HT-29 (cell line): ENCODE measurements at regions not wholly inside any gene's neighbourhood (a gene's known extent, or its start where the extent isn't known, plus 50 kb on each side); places are given as distances from the start of the nearest gene placed in this dataset.

ENCODE experiments used
- DNase-seq: peaks from one replicate; pipeline ENCODE4 v3.0.0-alpha.2; 2015; ENCODE audit warnings: low spot score

- peak; percentile 69 for DNase-seq
These were observed 412.8 kb downstream of the ZNF536 start for GRCh38 chr19:30784850-30785457.

- no peak for DNase-seq
These were observed 411.8 kb downstream of the ZNF536 start for GRCh38 chr19:30783936-30784335.

GRCh38 chr19:30783212-30783611 is 411.0 kb downstream of the ZNF536 start:
- no peak for DNase-seq

GRCh38 chr19:30781519-30781918 is 409.3 kb downstream of the ZNF536 start:
- no peak for DNase-seq

GRCh38 chr19:30781047-30781446 is 408.9 kb downstream of the ZNF536 start:
- no peak for DNase-seq

- no peak for DNase-seq
These were observed 408.3 kb downstream of the ZNF536 start for GRCh38 chr19:30780456-30780855.

GRCh38 chr19:30780032-30780431 is 407.8 kb downstream of the ZNF536 start:
- no peak for DNase-seq

- DNase-seq = no peak
These were observed 407.0 kb downstream of the ZNF536 start for GRCh38 chr19:30778961-30779715.

- no peak for DNase-seq
These were observed 405.9 kb downstream of the ZNF536 start for GRCh38 chr19:30778061-30778460.

GRCh38 chr19:30775956-30776355 is 403.8 kb downstream of the ZNF536 start:
- no peak for DNase-seq

GRCh38 chr19:30774252-30774766 is 402.1 kb downstream of the ZNF536 start:
- DNase-seq = no peak

GRCh38 chr19:30762651-30763050 is 390.5 kb downstream of the ZNF536 start:
- no peak for DNase-seq

- no peak for DNase-seq
These were observed 387.8 kb downstream of the ZNF536 start for GRCh38 chr19:30760014-30760413.

- no peak for DNase-seq
These were observed 385.8 kb downstream of the ZNF536 start for GRCh38 chr19:30757837-30758617.

- DNase-seq = no peak
These were observed 385.1 kb downstream of the ZNF536 start for GRCh38 chr19:30757104-30757836.

- no peak for DNase-seq
These were observed 383.4 kb downstream of the ZNF536 start for GRCh38 chr19:30755581-30755980.

- DNase-seq = no peak
These were observed 382.0 kb downstream of the ZNF536 start for GRCh38 chr19:30754162-30754561.

- no peak for DNase-seq
These were observed 380.7 kb downstream of the ZNF536 start for GRCh38 chr19:30752876-30753275.

- no peak for DNase-seq
These were observed 380.0 kb downstream of the ZNF536 start for GRCh38 chr19:30752201-30752600.

- no peak for DNase-seq
These were observed 373.3 kb downstream of the ZNF536 start for GRCh38 chr19:30745476-30745985.

GRCh38 chr19:30744741-30745475 is 372.7 kb downstream of the ZNF536 start:
- no peak for DNase-seq
